Common myeloid progenitor, CD34-positive (primary cell): ENCODE measurements at regions not wholly inside any gene's neighbourhood (a gene's known extent, or its start where the extent isn't known, plus 50 kb on each side); places are given as distances from the start of the nearest gene placed in this dataset.

ENCODE experiments used
- CTCF ChIA-PET: fragments of 350-600 bp; sonication (Branson Sonifier 250); formaldehyde crosslinking; loops from one replicate; lab custom pipeline; 2021; ENCODE audit warnings: antibody characterized with exemption; lab: Charles Lee
- POLR2A ChIA-PET: fragments of 350-600 bp; sonication (Branson Sonifier 250); formaldehyde crosslinking; loops from one replicate; lab custom pipeline; 2021; ENCODE audit warnings: antibody characterized with exemption; lab: Charles Lee
- DNase-seq, 3 donors: peaks; one replicate each; pipeline versions ENCODE4 v3.0.0 to v3.0.0-alpha.2; 2013
- H3K27ac ChIP-seq, 2 experiments: 1 replicate in 1 of 2; 2 replicates in 1 of 2; pipeline ENCODE4 v1.7.0; 2013; ENCODE audit warnings: inconsistent platforms in 2 of 2, low read length in 2 of 2, mild to moderate bottlenecking in 2 of 2, low read depth in 1 of 2, moderate library complexity in 1 of 2; ENCODE audit not compliant: severe bottlenecking in 2 of 2, insufficient read depth in 1 of 2, poor library complexity in 1 of 2
- H3K27me3 ChIP-seq, 5 experiments: replicated peaks in 2 of 5; 1 replicate in 3 of 5; 2 replicates in 2 of 5; pipeline versions ENCODE4 v1.6.1 to v1.7.0; 2013; ENCODE audit warnings: low read length in 4 of 5, mild to moderate bottlenecking in 2 of 5, moderate library complexity in 2 of 5, inconsistent platforms in 1 of 5; ENCODE audit not compliant: insufficient read depth in 5 of 5, control insufficient read depth in 4 of 5
- H3K36me3 ChIP-seq, 4 experiments: 1 replicate in 2 of 4; 2 replicates in 2 of 4; pipeline versions ENCODE4 v1.6.1 to v1.7.0; 2013; ENCODE audit warnings: low read length in 3 of 4, control low read depth in 1 of 4, mild to moderate bottlenecking in 1 of 4; ENCODE audit not compliant: control insufficient read depth in 4 of 4, insufficient read depth in 4 of 4
- H3K4me1 ChIP-seq, 4 experiments: 1 replicate in 3 of 4; 2 replicates in 1 of 4; pipeline versions ENCODE4 v1.6.1 to v1.7.1; 2013; ENCODE audit warnings: low read length in 3 of 4, mild to moderate bottlenecking in 3 of 4, control low read depth in 1 of 4, inconsistent platforms in 1 of 4, moderate library complexity in 1 of 4; ENCODE audit not compliant: control insufficient read depth in 4 of 4, insufficient read depth in 4 of 4; ENCODE audit errors: control extremely low read depth in 1 of 4
- H3K4me3 ChIP-seq, 7 experiments: 1 replicate in 4 of 7; 2 replicates in 3 of 7; pipeline versions ENCODE4 v1.5.1 to v1.7.0; 2013; ENCODE audit warnings: mild to moderate bottlenecking in 7 of 7, low read length in 6 of 7, moderate library complexity in 6 of 7, inconsistent platforms in 2 of 7, low read depth in 2 of 7, control low read depth in 1 of 7; ENCODE audit not compliant: insufficient read depth in 4 of 7, control insufficient read depth in 1 of 7; ENCODE audit errors: extremely low read depth in 1 of 7
- H3K9me3 ChIP-seq, 5 experiments: 1 replicate in 4 of 5; 2 replicates in 1 of 5; pipeline versions ENCODE4 v1.6.1 to v1.7.1; 2013; ENCODE audit warnings: low read length in 4 of 5, mild to moderate bottlenecking in 2 of 5, inconsistent platforms in 1 of 5, low read depth in 1 of 5, moderate library complexity in 1 of 5; ENCODE audit not compliant: control insufficient read depth in 4 of 5, insufficient read depth in 2 of 5; ENCODE audit errors: control extremely low read depth in 1 of 5
- WGBS: methylation state at CpG from one replicate; pipeline ENCODE4 v1.1.5; 2013; ENCODE audit not compliant: insufficient coverage; 5-methylcytosine and 5-hydroxymethylcytosine counted together

GRCh38 chr21:35971824-35972223 is 88.5 kb downstream of the SETD4 start:
- 100% methylated on average over 1 of the region's 1 CpG for WGBS

GRCh38 chr21:35969281-35969680 is 91.0 kb downstream of the SETD4 start:
- peaks cover 0 to 4% (median 0%) of the 10 kb centered on the region in 5 experiments for H3K27me3 ChIP-seq
- no peak overlapping the region for H3K4me3 ChIP-seq
- WGBS, result 67% methylated on average over 3 of the region's 6 CpGs
- H3K27ac ChIP-seq, result no peak overlapping the region
- H3K4me1 ChIP-seq, result no peaks in the 10 kb centered on the region
- no peaks in the 10 kb centered on the region for H3K9me3 ChIP-seq
- ChIA-PET CTCF (no interaction called here), POLR2A (interaction anchor here (0.6 kb wide), 1 partner anchor 14 kb away, joined by 3 read pairs; no protein-coding TSS in a partner anchor)
- DNase-seq, result no peak
- H3K36me3 ChIP-seq, result no peaks in the 10 kb centered on the region

More at GRCh38 chr21:35971824-35972223, 88.5 kb downstream of the SETD4 start:
- H3K4me1 ChIP-seq, result no peaks in the 10 kb centered on the region
- no peak for DNase-seq
- peaks cover 0 to 9% (median 2%) of the 10 kb centered on the region in 5 experiments for H3K27me3 ChIP-seq
- no peaks in the 10 kb centered on the region for H3K9me3 ChIP-seq
- ChIA-PET POLR2A (no interaction called here), CTCF (no interaction called here)
- H3K4me3 ChIP-seq, result no peak overlapping the region
- no peak overlapping the region for H3K27ac ChIP-seq
- no peaks in the 10 kb centered on the region for H3K36me3 ChIP-seq

- no peak overlapping the region for H3K27ac ChIP-seq
- peaks cover 0 to 2% (median 0%) of the 10 kb centered on the region in 5 experiments for H3K9me3 ChIP-seq
- POLR2A ChIA-PET, result no interaction called here
- H3K27me3 ChIP-seq, result peaks cover 0 to under 1% (median 0%) of the 10 kb centered on the region in 5 experiments
- no peaks in the 10 kb centered on the region for H3K4me1 ChIP-seq
- no peak for DNase-seq
- H3K36me3 ChIP-seq, result no peaks in the 10 kb centered on the region
- WGBS, result 94% methylated on average over 2 of the region's 3 CpGs
- CTCF ChIA-PET, result interaction anchor here (1.0 kb wide), 1 partner anchor 17 kb away, joined by 3 read pairs; no protein-coding TSS in a partner anchor
- no peak overlapping the region for H3K4me3 ChIP-seq
Measured at GRCh38 chr21:35968564-35968963, 91.8 kb downstream of the SETD4 start.

GRCh38 chr21:35965699-35966098 is 94.6 kb downstream of the SETD4 start:
- Histone ChIP-seq H3K4me1 (no peaks in the 10 kb centered on the region), H3K27me3 (no peaks in the 10 kb centered on the region), H3K27ac (no peak overlapping the region), H3K36me3 (no peaks in the 10 kb centered on the region), H3K4me3 (no peak overlapping the region), H3K9me3 (peaks cover 0 to 2% (median 0%) of the 10 kb centered on the region in 5 experiments)
- CTCF ChIA-PET, result no interaction called here
- POLR2A ChIA-PET, result no interaction called here
- WGBS, result 97% methylated on average over 3 of the region's 4 CpGs
- no peak for DNase-seq

GRCh38 chr21:35963920-35964451 is 96.3 kb downstream of the SETD4 start:
- no peaks in the 10 kb centered on the region for H3K27me3 ChIP-seq
- ChIA-PET POLR2A (no interaction called here), CTCF (interaction anchor here (0.7 kb wide), 1 partner anchor 67 kb away, joined by 4 read pairs; no protein-coding TSS in a partner anchor)
- no peaks in the 10 kb centered on the region for H3K36me3 ChIP-seq
- H3K27ac ChIP-seq, result no peak overlapping the region
- no peak overlapping the region for H3K4me3 ChIP-seq
- DNase-seq, result no peak
- H3K9me3 ChIP-seq, result peaks cover 0 to 2% (median 0%) of the 10 kb centered on the region in 5 experiments
- WGBS, result 88% methylated on average over 6 of the region's 9 CpGs
- no peaks in the 10 kb centered on the region for H3K4me1 ChIP-seq

- ChIA-PET CTCF (no interaction called here), POLR2A (no interaction called here)
Measured at GRCh38 chr21:35962917-35963316, 97.4 kb downstream of the SETD4 start.

GRCh38 chr21:35954066-35954465 is 106.3 kb downstream of the SETD4 start:
- 83% methylated on average over 2 of the region's 4 CpGs for WGBS
- no peaks in the 10 kb centered on the region for H3K4me1 ChIP-seq
- no peak overlapping the region for H3K4me3 ChIP-seq
- H3K27me3 ChIP-seq, result peaks cover 0 to 2% (median 0%) of the 10 kb centered on the region in 5 experiments
- H3K27ac ChIP-seq, result no peak overlapping the region
- ChIA-PET CTCF (interaction anchor here (1.5 kb wide), 1 partner anchor 21 kb away, joined by 4 read pairs; no protein-coding TSS in a partner anchor), POLR2A (no interaction called here)
- peaks cover 0 to 5% (median 0%) of the 10 kb centered on the region in 5 experiments for H3K9me3 ChIP-seq
- no peaks in the 10 kb centered on the region for H3K36me3 ChIP-seq
- DNase-seq, result no peak

More at GRCh38 chr21:35962917-35963316, 97.4 kb downstream of the SETD4 start:
- no peaks in the 10 kb centered on the region for H3K4me1 ChIP-seq
- H3K36me3 ChIP-seq, result no peaks in the 10 kb centered on the region
- no peak overlapping the region for H3K27ac ChIP-seq
- DNase-seq, result no peak
- H3K27me3 ChIP-seq, result no peaks in the 10 kb centered on the region
- no peak overlapping the region for H3K4me3 ChIP-seq
- WGBS, result 100% methylated on average over 2 of the region's 2 CpGs
- H3K9me3 ChIP-seq, result peaks cover 0 to 4% (median 0%) of the 10 kb centered on the region in 5 experiments
